Lower leg skin (tissue), 3 donors: ENCODE measurements at regions not wholly inside any gene's neighbourhood (a gene's known extent, or its start where the extent isn't known, plus 50 kb on each side); places are given as distances from the start of the nearest gene placed in this dataset.

ENCODE experiments used
- POLR2A ChIP-seq, 2 donors: fragments of 450-650 bp; IDR thresholded peaks; one replicate each; pipeline ENCODE4 v1.6.1; 2016 to 2017; ENCODE audit warnings: antibody characterized with exemption in 2 of 2, mild to moderate bottlenecking in 1 of 2, moderate library complexity in 1 of 2
- TF ChIP-seq, protein P1 (sequence below), 3 donors: fragments of 450-650 bp; IDR thresholded peaks; one replicate each; pipeline ENCODE4 v1.5.1; 2016; ENCODE audit warnings: antibody characterized with exemption in 3 of 3, mild to moderate bottlenecking in 3 of 3, moderate library complexity in 2 of 3

DNA sequence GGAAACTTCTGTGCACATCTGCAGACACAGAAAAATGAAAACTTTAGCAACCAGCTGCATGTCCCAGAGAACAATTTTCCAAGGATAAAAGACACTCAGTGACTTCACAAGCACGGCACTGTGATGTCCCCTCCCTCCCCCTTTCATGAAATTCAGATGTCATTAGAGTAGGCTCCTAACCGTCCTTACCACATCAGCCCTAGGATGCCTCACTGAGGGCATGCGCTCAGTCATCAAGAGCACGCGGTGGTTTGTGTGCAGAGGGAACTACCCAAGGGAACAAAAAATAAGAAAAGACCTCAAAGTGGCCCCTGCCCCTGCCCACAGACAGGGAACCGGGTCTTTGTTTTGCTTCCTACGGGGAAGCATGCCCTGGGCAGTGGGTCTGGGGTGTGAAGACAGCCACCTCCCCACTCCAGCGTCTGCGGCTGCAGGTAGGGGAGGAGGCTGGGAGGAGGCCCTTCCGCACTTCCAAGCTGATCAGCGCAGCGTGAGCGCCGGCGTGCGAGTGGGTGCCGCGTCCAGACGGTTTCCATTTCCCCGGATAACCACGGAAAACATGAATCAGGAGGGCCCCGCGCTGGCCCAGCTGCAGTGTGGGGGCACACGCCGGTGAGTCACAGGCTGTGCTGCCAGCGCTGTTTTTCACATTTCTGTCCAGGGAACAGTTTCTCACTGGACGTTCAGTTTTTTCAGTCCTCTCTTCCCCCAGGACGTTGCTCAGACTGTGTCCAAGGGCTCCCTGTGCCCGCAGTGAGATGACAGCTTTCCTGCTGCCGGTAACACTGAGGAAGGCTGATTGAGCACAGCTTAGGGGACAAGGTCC is 70.6 kb downstream of the COPS8 start:
- TF ChIP-seq, protein P1, sequence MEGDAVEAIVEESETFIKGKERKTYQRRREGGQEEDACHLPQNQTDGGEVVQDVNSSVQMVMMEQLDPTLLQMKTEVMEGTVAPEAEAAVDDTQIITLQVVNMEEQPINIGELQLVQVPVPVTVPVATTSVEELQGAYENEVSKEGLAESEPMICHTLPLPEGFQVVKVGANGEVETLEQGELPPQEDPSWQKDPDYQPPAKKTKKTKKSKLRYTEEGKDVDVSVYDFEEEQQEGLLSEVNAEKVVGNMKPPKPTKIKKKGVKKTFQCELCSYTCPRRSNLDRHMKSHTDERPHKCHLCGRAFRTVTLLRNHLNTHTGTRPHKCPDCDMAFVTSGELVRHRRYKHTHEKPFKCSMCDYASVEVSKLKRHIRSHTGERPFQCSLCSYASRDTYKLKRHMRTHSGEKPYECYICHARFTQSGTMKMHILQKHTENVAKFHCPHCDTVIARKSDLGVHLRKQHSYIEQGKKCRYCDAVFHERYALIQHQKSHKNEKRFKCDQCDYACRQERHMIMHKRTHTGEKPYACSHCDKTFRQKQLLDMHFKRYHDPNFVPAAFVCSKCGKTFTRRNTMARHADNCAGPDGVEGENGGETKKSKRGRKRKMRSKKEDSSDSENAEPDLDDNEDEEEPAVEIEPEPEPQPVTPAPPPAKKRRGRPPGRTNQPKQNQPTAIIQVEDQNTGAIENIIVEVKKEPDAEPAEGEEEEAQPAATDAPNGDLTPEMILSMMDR (IDR thresholded peaks at IDR 0.05): no peak
- TF ChIP-seq POLR2A (IDR thresholded peaks at IDR 0.05): peak in 1 of 2 donors; percentile 22
